Astrocyte of the spinal cord (primary cell): ENCODE measurements at regions not wholly inside any gene's neighbourhood (a gene's known extent, or its start where the extent isn't known, plus 50 kb on each side); places are given as distances from the start of the nearest gene placed in this dataset.

Experiments
- DNase-seq: peaks from one replicate; pipeline ENCODE4 v3.0.0; 2011; ENCODE audit warnings: low read depth, low spot score
- H3K4me3 ChIP-seq: 2 replicates; pipeline ENCODE4 v1.5.1; 2011; ENCODE audit warnings: low read depth, mild to moderate bottlenecking, low read length, moderate library complexity
- in situ Hi-C: cut with HindIII; loops from 2 replicates; pipeline ENCODE4 v1.10.0; 2017; ENCODE audit warnings: low sequenced_read_pairs
- TF ChIP-seq, protein P1 (sequence below): IDR thresholded peaks from 2 replicates; pipeline ENCODE4 v1.5.1; 2012; ENCODE audit warnings: low read depth, mild to moderate bottlenecking, low read length, inconsistent platforms

DNA sequence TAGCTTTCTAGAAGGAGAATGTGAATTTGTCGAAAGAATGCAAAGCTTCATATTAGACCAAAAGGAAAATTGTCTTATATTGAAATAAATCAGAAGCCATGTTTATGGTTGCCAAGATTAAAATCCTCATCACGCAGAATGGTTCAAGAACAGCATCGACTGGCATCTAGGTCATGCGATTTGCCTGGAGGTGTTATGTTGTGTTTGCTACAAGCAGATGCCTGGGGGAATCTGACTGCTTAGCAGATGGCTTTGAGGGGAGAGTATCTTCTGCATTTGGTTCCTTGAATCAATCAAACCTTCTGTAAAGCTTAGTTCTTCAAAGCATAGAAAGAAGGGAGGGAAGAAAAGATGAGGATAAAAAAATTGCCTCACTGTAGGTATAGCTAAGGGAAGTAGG is 585.8 kb downstream of the QKI start:
- in situ Hi-C loops = no loop called here
- DNase-seq = no peak
- H3K4me3 ChIP-seq = no peak overlapping the region
- TF ChIP-seq, protein P1, sequence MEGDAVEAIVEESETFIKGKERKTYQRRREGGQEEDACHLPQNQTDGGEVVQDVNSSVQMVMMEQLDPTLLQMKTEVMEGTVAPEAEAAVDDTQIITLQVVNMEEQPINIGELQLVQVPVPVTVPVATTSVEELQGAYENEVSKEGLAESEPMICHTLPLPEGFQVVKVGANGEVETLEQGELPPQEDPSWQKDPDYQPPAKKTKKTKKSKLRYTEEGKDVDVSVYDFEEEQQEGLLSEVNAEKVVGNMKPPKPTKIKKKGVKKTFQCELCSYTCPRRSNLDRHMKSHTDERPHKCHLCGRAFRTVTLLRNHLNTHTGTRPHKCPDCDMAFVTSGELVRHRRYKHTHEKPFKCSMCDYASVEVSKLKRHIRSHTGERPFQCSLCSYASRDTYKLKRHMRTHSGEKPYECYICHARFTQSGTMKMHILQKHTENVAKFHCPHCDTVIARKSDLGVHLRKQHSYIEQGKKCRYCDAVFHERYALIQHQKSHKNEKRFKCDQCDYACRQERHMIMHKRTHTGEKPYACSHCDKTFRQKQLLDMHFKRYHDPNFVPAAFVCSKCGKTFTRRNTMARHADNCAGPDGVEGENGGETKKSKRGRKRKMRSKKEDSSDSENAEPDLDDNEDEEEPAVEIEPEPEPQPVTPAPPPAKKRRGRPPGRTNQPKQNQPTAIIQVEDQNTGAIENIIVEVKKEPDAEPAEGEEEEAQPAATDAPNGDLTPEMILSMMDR = no peak

DNA sequence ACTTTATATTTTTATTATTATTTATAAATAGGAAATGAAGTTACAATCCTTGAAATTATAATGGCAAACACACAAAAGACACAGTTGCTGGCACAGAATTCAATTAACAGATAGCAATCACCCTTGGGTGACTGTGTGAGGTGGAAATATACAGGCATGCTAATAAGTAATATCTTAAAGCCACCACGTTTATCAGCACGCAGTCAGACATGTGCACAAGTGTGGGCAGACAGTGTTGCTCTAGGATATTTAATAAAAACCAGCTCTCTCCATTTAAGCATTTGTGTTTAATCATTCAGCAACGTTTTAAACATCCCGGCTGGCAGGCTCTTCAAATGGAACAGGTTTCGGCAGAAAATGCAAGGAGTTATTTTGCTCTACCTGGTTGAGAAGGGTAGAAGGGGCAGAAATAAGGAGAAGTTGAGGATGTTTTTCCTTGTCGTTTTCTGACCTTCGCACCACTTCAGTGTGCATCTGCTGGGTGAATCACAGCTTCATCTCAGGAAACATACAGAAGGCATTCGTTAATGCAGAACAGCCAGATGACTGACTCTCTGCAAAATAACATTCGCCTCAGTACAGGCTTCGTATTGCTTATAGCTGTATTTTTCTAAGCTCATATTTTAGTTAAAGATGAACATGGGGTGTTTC is 585.1 kb downstream of the QKI start:
- no peak overlapping the region for H3K4me3 ChIP-seq
- in situ Hi-C loops = no loop called here
- DNase-seq = no peak
- TF ChIP-seq, protein P1 = no peak

DNA sequence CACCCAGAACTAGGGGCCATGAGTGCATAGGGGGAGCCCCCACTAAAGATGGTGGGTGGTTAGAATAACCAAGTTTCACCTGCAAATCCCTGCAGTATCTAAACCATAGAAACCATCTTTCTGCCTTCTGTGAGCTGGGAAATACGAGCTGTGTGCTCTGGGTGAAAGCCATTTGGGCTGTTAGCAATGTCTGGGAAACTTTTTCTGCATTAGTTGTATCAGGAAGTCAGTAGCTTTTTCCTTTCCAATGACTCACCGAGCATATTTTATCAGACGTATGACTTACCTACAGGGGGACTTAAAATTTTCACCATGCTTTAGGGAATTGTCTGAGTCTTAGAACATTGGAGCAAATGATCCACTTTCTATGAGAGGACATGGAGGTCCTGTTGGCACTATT is 584.0 kb downstream of the QKI start:
- TF ChIP-seq, protein P1 = no peak
- no peak overlapping the region for H3K4me3 ChIP-seq
- in situ Hi-C loops = no loop called here
- DNase-seq = peak; percentile 17

GRCh38 chr6:163996491-163996890 is 582.0 kb downstream of the QKI start:
- TF ChIP-seq, protein P1 = no peak
- in situ Hi-C loops = no loop called here

DNA sequence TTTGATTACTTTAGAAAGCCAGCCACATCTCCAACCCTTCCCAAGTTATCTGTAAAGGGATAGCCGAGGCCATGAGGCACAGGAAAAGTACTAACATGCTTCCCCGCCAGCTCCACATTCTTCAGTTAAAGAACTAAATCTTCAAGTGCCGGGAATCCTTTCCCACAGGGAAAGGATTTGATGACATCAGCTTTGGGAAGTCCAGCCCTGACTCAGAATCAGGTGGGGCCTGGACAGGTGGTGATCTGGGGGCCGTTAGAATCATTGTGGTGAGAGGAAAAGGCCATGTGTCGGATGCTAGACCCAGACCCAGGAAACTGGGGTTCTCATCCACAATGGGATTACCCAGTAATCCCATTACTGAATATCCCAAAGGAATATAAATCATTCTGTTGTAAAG is 580.0 kb downstream of the QKI start:
- H3K4me3 ChIP-seq = no peak overlapping the region
- TF ChIP-seq, protein P1 = no peak
- DNase-seq = no peak
- in situ Hi-C loops = no loop called here

More at GRCh38 chr6:163996491-163996890, 582.0 kb downstream of the QKI start:
- no peak overlapping the region for H3K4me3 ChIP-seq
- DNase-seq = no peak

DNA sequence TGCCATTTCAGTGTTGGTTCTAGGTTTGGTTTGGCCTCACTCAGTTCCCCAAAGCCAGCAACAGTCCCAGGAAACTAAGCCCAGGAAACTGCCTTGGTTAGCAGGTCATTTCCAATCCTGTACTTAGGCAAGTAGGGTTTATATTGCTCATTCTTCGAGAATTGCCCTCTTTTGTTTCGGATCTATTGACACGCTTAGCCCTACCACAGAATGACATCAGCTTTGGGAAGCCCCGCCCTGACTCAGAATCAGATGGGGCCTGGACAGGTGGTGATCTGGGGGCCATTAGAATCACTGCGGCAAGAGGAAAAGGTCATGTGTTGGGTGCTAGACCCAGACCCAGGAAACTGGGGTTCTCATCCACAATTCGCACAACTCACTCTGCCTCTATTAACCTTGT is 578.2 kb downstream of the QKI start:
- in situ Hi-C loops = no loop called here
- DNase-seq = no peak
- TF ChIP-seq, protein P1 = no peak
- no peak overlapping the region for H3K4me3 ChIP-seq
